Right cardiac atrium (tissue), 5 donors: ENCODE measurements at regions not wholly inside any gene's neighbourhood (a gene's known extent, or its start where the extent isn't known, plus 50 kb on each side); places are given as distances from the start of the nearest gene placed in this dataset.

Experiments
- ATAC-seq, 2 donors: fragments of 200-7000 bp; cut with Tn5 transposase; one replicate each; pipeline versions ENCODE4 v1.8.0 to v1.9.1; 2020; ENCODE audit warnings: moderate library complexity in 2 of 2, mild to moderate bottlenecking in 1 of 2
- DNase-seq, 3 donors: peaks; one replicate each; pipeline ENCODE4 v3.0.0-alpha.2; 2020
- H3K27ac ChIP-seq: one replicate; pipeline ENCODE4 v1.5.1; 2013; ENCODE audit warnings: mild to moderate bottlenecking, low read length, control low read depth, moderate library complexity
- H3K27me3 ChIP-seq: one replicate; pipeline ENCODE4 v1.6.1; 2013; ENCODE audit not compliant: control insufficient read depth, insufficient read depth
- H3K4me1 ChIP-seq: one replicate; pipeline ENCODE4 v1.6.1; 2013; ENCODE audit warnings: low read length; ENCODE audit not compliant: control insufficient read depth, insufficient read depth
- H3K4me3 ChIP-seq: one replicate; pipeline ENCODE4 v1.5.1; 2013; ENCODE audit warnings: low read length, control low read depth
- H3K9me3 ChIP-seq: one replicate; pipeline ENCODE4 v1.6.1; 2013; ENCODE audit warnings: low read length; ENCODE audit not compliant: control insufficient read depth
- WGBS: extraction: QIAGEN DNeasy Blood & Tissue Kit; methylation state at CpG from one replicate; pipeline ENCODE4 v1.1.7; 2013; 5-methylcytosine and 5-hydroxymethylcytosine counted together
- intact Hi-C, 4 donors: fragments of 100-400 bp; cut with DNase I; formaldehyde crosslinking; loops; one replicate each; pipeline versions ENCODE4 v1.11.0 to v1.14.0; 2022 to 2023
- donor health status: healthy with polysubstance abuse.
- donor health status: DM: no; HTN: yes; CAD: no.
- donor health status: DM: no; HTN: no; CAD: no.
- donor health status: DM: no; HTN: yes; CAD: no; lungs with severe emphysema.
- donor health status: DM: yes; HTN: yes; CAD: no.

DNA sequence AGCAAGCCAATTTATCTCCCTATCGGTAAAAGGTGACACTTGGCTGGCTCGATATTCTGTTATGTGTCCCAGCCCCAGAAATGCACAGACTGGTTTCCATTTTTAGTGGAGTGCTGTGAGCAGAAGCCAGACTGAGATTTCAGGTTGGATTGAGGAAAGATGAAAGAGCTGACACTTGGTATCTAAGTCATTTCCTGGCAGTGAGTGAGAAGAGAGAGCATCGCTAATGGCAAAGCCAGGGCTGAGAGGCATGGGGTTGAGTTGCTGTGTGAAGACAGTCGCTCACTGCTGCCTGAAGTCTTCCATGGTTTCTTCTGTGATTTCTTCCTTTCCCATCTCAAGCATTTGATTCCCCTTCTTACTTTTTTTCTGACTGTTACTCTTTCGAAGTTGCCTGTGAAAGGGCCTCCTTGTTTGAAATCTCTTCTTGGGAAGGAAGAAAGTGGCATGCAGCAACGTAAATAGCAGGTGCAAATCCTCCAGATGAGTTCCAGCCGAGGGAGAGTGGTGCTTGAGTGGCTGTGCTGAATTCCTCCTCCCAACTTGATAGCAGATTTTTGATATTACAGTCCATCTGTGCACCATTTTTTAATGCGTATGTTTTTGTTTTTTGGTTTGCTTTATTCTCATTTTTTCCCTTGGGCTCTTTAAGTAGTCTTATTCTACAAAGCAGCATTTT, 109.2 kb upstream of the LIMCH1 start:
- 48% methylated on average over 8 of the region's 8 CpGs for WGBS
- Histone ChIP-seq H3K27me3 (no peaks in the 10 kb centered on the region), H3K4me1 (peaks cover 14% of the 10 kb centered on the region), H3K4me3 (no peak overlapping the region), H3K9me3 (no peaks in the 10 kb centered on the region), H3K27ac (peak overlapping the region; percentile 43)
- no peak for ATAC-seq
- intact Hi-C loops: no loop called here
- no peak for DNase-seq

DNA sequence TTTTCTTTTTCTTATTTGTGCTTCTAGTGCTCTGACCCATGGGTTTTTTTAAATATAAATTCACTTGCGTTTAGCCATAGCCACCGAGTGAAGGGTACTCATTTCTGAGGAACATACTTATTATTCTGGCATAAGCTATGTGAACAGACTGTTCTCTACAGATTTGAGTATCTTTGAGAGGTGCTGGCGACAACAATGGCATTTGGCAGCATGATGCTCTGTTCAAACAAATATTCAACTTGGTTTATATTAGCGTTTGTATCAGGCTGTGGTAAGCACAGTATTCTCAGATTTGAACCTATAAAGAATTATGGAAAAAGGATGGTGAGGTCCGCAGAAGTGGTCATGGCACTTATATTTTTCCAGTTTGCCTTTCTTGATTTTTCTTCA, 108.7 kb upstream of the LIMCH1 start:
- DNase-seq (no peak), ATAC-seq (no peak)
- H3K4me3 ChIP-seq: no peak overlapping the region
- intact Hi-C loops: no loop called here
- H3K27ac ChIP-seq: no peak overlapping the region
- H3K27me3 ChIP-seq: no peaks in the 10 kb centered on the region
- peaks cover 19% of the 10 kb centered on the region for H3K4me1 ChIP-seq
- WGBS: 66% methylated on average over 5 of the region's 5 CpGs
- H3K9me3 ChIP-seq: no peaks in the 10 kb centered on the region

DNA sequence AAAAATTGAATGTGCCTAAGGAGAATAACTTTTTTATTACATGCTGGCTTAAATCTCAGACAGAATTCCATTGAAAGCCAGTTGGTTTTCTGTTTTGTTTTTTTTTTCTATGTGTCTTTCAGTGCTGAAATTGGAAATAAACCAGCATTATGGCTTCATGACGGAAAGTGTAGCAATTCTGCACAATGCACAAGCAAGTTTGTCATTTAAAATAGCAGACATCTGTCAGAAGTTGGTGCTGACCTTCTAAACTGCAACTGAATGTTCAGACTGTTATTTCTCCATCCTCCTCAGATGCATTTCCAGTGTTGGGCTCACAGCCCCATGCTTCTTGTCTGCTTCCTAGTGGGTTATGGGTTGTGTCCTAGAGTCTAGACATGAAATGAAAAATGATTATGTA, 107.2 kb upstream of the LIMCH1 start:
- ATAC-seq (peak; percentile 67 to 72), DNase-seq (peak in 2 of 3 donors; percentile 34 to 58)
- Histone ChIP-seq H3K4me3 (no peak overlapping the region), H3K9me3 (no peaks in the 10 kb centered on the region), H3K27ac (no peak overlapping the region), H3K27me3 (no peaks in the 10 kb centered on the region), H3K4me1 (peaks cover 18% of the 10 kb centered on the region)
- 51% methylated on average over 1 of the region's 1 CpG for WGBS
- intact Hi-C loops: loop anchor here in 3 of 4 donors (5.0 to 10.0 kb wide), 3 partner anchors 66 to 104 kb away; partner anchors contain the start of gene LIMCH1 (in 2 of the 3)

DNA sequence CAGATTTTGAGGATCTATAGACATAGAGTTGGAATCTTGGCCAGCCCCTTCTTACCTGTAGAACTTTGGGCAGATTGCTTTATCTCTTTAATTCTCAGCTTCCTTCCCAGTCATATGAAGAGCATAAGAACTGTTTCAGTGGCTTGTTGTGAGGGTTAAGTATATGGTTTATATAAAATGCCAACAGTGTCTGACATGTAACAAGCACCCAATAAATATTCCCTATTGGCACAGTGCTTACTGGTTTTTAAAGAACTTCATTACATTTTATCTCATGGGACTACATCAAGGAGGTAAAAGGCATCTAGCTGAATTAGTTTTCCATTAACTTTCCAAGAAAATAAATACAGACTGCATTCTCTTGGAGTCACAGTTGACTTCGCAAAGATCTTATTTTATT, 106.7 kb upstream of the LIMCH1 start:
- intact Hi-C loops: loop anchor here in 3 of 4 donors (5.0 to 10.0 kb wide), 3 partner anchors 66 to 104 kb away; partner anchors contain the start of gene LIMCH1 (in 2 of the 3)
- H3K4me1 ChIP-seq: peaks cover 21% of the 10 kb centered on the region
- DNase-seq (no peak), ATAC-seq (no peak)
- H3K27me3 ChIP-seq: no peaks in the 10 kb centered on the region
- H3K27ac ChIP-seq: no peak overlapping the region
- no peak overlapping the region for H3K4me3 ChIP-seq
- H3K9me3 ChIP-seq: no peaks in the 10 kb centered on the region
- 88% methylated on average over 1 of the region's 1 CpG for WGBS

DNA sequence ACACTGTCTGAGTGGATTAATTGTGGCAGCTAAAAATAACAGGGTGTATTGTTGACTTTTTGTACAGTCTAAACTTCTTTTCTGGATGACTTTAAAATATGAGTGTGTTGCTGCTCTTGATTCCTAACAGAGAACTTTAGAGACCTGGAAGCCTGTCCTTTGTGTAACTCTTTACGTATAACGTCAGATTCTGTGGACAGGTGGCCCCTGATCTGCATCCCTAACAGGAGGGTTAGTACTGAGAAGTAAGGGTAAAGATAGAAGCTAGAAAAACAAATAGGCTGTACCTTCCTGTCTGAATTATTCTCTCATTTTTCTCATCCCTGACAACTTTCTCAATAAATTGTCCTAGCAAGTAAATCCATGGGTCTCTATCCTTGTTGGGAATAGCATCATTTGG, 105.7 kb upstream of the LIMCH1 start:
- WGBS: 89% methylated on average over 2 of the region's 2 CpGs
- Histone ChIP-seq H3K4me1 (peaks cover 21% of the 10 kb centered on the region), H3K4me3 (no peak overlapping the region), H3K27ac (no peak overlapping the region), H3K9me3 (no peaks in the 10 kb centered on the region), H3K27me3 (no peaks in the 10 kb centered on the region)
- ATAC-seq (no peak), DNase-seq (no peak)
- intact Hi-C loops: loop anchor here in 3 of 4 donors (5.0 to 10.0 kb wide), 3 partner anchors 67 to 103 kb away; partner anchors contain the start of gene LIMCH1 (in 2 of the 3)

DNA sequence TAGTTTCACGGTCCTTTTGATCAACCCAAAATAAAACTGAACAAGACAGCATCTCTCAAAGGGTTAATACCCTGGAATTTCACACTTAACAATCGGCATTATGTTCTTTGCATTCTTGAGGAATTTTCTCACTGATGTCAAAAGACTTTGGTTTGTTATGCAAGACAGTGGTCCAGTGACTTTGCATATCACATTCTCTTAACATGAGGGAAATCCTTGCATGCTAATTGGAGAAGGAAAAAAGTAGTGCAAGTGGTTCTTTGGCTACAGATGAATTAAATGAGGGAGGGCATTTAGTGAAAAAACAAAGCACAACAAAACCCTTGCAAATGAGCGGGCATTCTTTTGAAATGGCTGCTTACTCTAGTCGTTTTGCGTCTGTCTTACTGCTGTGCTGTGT, 105.1 kb upstream of the LIMCH1 start:
- WGBS: 60% methylated on average over 5 of the region's 5 CpGs
- Histone ChIP-seq H3K4me1 (peaks cover 21% of the 10 kb centered on the region), H3K9me3 (no peaks in the 10 kb centered on the region), H3K4me3 (no peak overlapping the region), H3K27me3 (no peaks in the 10 kb centered on the region), H3K27ac (no peak overlapping the region)
- DNase-seq: no peak
- ATAC-seq: no peak
- intact Hi-C loops: loop anchor here in 3 of 4 donors (5.0 to 10.0 kb wide), 3 partner anchors 68 to 102 kb away; partner anchors contain the start of gene LIMCH1 (in 2 of the 3)

DNA sequence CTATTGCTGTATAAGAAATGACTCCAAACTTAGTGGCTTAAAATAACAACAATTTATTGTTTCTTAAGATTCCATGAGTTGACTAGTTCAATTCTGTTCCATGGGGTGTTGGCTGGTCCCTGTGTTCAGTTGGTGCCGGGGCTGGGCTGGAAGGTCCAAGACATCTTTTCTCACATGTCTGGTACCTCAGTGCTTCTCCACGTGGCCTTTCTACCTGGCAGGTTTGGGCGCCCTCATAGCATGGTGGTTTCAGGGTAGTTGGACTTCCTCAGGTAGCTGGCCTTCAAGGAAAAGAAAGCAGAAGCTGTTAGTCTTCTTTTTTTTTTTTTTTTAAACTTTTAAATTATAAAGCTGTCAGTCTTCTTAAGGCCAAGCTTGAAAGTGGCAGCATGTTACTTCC, 104.6 kb upstream of the LIMCH1 start:
- Histone ChIP-seq H3K27ac (no peak overlapping the region), H3K4me1 (peaks cover 19% of the 10 kb centered on the region), H3K27me3 (no peaks in the 10 kb centered on the region), H3K4me3 (no peak overlapping the region), H3K9me3 (no peaks in the 10 kb centered on the region)
- DNase-seq: no peak
- ATAC-seq: no peak
- intact Hi-C loops: loop anchor here in 3 of 4 donors (5.0 to 10.0 kb wide), 3 partner anchors 69 to 101 kb away; partner anchors contain the start of gene LIMCH1 (in 2 of the 3)
- 89% methylated on average over 3 of the region's 3 CpGs for WGBS

DNA sequence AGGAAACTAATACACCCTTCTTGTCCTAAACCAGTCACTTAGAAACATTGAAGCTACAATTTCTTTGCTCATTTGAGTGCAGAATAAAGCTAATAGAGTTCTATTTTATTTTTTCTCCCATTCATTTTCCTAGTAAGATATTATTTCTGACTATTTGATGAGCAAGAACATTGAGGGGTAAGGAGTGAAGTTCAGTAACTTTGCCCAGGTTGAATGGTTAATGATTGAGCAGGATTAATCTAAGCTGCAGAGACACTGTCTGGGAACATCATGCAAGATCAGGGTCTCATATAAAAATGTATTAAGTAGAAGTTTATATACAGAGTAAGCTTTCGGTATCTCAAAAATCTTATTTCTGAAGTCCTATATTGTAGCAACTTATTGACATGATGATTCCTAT, 102.4 kb upstream of the LIMCH1 start:
- H3K4me1 ChIP-seq: peaks cover 23% of the 10 kb centered on the region
- H3K27me3 ChIP-seq: no peaks in the 10 kb centered on the region
- 96% methylated on average over 1 of the region's 1 CpG for WGBS
- ATAC-seq (no peak), DNase-seq (no peak)
- intact Hi-C loops: loop anchor here in 2 of 4 donors (10.0 kb wide), 2 partner anchors 71 to 99 kb away; partner anchors contain the start of gene LIMCH1 (in 2 of the 2)
- H3K9me3 ChIP-seq: no peaks in the 10 kb centered on the region
- H3K4me3 ChIP-seq: no peak overlapping the region
- no peak overlapping the region for H3K27ac ChIP-seq

DNA sequence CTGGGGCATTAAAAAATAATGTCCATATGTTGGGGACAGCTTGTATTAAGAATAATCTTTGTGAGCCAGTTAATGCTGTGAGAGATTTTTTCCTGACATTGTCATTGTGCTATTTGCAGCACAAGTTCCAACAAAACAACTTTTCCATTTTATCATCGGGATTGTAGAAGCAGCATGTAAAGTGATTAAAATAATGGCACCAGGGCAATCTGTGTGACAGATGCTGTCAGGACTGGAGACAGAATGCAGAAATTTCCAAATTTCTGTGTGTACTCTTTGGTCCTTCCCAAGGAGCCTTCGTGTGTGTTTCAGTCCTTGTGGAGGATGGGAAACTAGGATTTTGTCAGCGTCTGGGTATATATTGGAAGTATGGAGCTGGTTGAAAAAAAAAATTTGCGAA, 101.5 kb upstream of the LIMCH1 start:
- H3K9me3 ChIP-seq: no peaks in the 10 kb centered on the region
- H3K27me3 ChIP-seq: no peaks in the 10 kb centered on the region
- 50% methylated on average over 4 of the region's 4 CpGs for WGBS
- no peak for DNase-seq
- no peak for ATAC-seq
- peaks cover 20% of the 10 kb centered on the region for H3K4me1 ChIP-seq
- no peak overlapping the region for H3K4me3 ChIP-seq
- H3K27ac ChIP-seq: peak overlapping the region; percentile 79
- intact Hi-C loops: loop anchor here in 2 of 4 donors (10.0 kb wide), 2 partner anchors 72 to 98 kb away; partner anchors contain the start of gene LIMCH1 (in 2 of the 2)

DNA sequence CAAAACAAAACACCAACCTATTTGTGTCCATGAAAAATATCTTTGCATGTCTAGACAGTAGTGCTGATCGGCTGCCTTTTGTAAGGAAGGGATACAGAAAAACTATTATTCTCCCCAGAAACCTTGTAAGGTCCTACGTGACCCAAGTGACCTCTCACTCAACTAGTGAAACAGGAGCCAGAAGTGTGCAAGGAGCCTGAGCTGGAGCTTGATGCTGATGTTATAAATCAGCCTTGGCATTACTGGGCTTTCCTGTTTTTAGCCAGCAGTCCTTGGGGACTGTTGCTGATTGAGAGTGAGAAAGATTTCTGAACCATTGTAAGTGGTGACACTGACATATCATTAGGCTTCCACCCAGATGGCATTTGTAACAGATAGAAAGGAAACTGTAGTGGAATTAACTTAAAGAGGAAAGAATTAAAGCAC, 100.8 kb upstream of the LIMCH1 start:
- H3K27ac ChIP-seq: peak overlapping the region; percentile 95
- intact Hi-C loops: loop anchor here in 2 of 4 donors (10.0 kb wide), 2 partner anchors 72 to 98 kb away; partner anchors contain the start of gene LIMCH1 (in 2 of the 2)
- ATAC-seq (peak; percentile 75 to 81), DNase-seq (no peak)
- no peaks in the 10 kb centered on the region for H3K9me3 ChIP-seq
- peaks cover 20% of the 10 kb centered on the region for H3K4me1 ChIP-seq
- 18% methylated on average over 2 of the region's 2 CpGs for WGBS
- H3K4me3 ChIP-seq: peak overlapping the region; percentile 13
- H3K27me3 ChIP-seq: no peaks in the 10 kb centered on the region

DNA sequence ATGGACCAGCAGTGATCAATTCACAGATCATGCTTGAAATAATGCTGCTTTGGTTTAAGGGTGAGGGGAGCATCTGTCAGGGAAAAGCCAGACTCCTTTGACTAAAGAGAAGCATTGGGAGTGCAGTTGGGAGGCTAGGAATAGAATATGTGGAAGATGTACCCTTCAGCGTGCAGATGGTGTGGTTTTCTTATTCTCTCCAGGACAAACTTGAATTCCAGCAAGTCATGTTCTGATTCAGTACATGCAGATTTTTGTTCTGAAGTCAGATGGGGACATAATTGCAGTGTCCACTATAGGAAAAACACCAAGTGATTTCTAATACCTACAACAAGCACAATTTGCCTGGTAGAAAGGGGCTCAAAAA, 99.0 kb upstream of the LIMCH1 start:
- WGBS: 93% methylated on average over 1 of the region's 1 CpG
- intact Hi-C loops: loop anchor here in 2 of 4 donors (10.0 kb wide), 2 partner anchors 74 to 96 kb away; partner anchors contain the start of gene LIMCH1 (in 2 of the 2)
- no peaks in the 10 kb centered on the region for H3K9me3 ChIP-seq
- no peaks in the 10 kb centered on the region for H3K27me3 ChIP-seq
- no peak overlapping the region for H3K27ac ChIP-seq
- ATAC-seq (no peak), DNase-seq (no peak)
- no peak overlapping the region for H3K4me3 ChIP-seq
- peaks cover 17% of the 10 kb centered on the region for H3K4me1 ChIP-seq
